GM19463 (cell line): ENCODE measurements at regions not wholly inside any gene's neighbourhood (a gene's known extent, or its start where the extent isn't known, plus 50 kb on each side); places are given as distances from the start of the nearest gene placed in this dataset.

Experiments
- ATAC-seq: cut with Tn5 transposase; IDR thresholded peaks from one replicate; pipeline ENCODE4 v1.9.1; 2021; ENCODE audit warnings: mild to moderate bottlenecking, moderate library complexity; ENCODE audit not compliant: unreplicated experiment

GRCh38 chr9:105142406-105143135 lies 101.9 kb upstream of the SLC44A1 start:
- no peak for ATAC-seq

GRCh38 chr9:105143136-105143430 lies 101.4 kb upstream of the SLC44A1 start:
- no peak for ATAC-seq

- ATAC-seq, result no peak
These were observed 100.4 kb upstream of the SLC44A1 start for GRCh38 chr9:105144076-105144475.

- ATAC-seq, result no peak
These were observed 99.6 kb upstream of the SLC44A1 start for GRCh38 chr9:105144841-105145240.

- ATAC-seq, result no peak
These were observed 97.8 kb upstream of the SLC44A1 start for GRCh38 chr9:105146677-105147076.

- ATAC-seq, result no peak
These were observed 97.2 kb upstream of the SLC44A1 start for GRCh38 chr9:105147110-105147871.

- no peak for ATAC-seq
These were observed 96.0 kb upstream of the SLC44A1 start for GRCh38 chr9:105148328-105149006.

GRCh38 chr9:105150991-105151685 lies 93.3 kb upstream of the SLC44A1 start:
- no peak for ATAC-seq

- ATAC-seq, result no peak
These were observed 92.8 kb upstream of the SLC44A1 start for GRCh38 chr9:105151686-105151995.

- no peak for ATAC-seq
These were observed 89.7 kb upstream of the SLC44A1 start for GRCh38 chr9:105154723-105155191.

- ATAC-seq, result peak; percentile 69
These were observed 87.3 kb upstream of the SLC44A1 start for GRCh38 chr9:105157171-105157583.

GRCh38 chr9:105158020-105158419 lies 86.4 kb upstream of the SLC44A1 start:
- ATAC-seq, result no peak

- ATAC-seq, result no peak
These were observed 85.6 kb upstream of the SLC44A1 start for GRCh38 chr9:105158898-105159297.

- ATAC-seq, result no peak
These were observed 75.6 kb upstream of the SLC44A1 start for GRCh38 chr9:105168870-105169319.

- ATAC-seq, result no peak
These were observed 73.4 kb upstream of the SLC44A1 start for GRCh38 chr9:105171076-105171475.

GRCh38 chr9:105171589-105171988 lies 72.9 kb upstream of the SLC44A1 start:
- no peak for ATAC-seq

GRCh38 chr9:105172436-105172835 lies 72.0 kb upstream of the SLC44A1 start:
- no peak for ATAC-seq

GRCh38 chr9:105173306-105173705 lies 71.1 kb upstream of the SLC44A1 start:
- ATAC-seq, result no peak

GRCh38 chr9:105173826-105174225 lies 70.6 kb upstream of the SLC44A1 start:
- no peak for ATAC-seq

GRCh38 chr9:105176194-105176593 lies 68.3 kb upstream of the SLC44A1 start:
- ATAC-seq, result no peak

GRCh38 chr9:105178076-105178475 lies 66.4 kb upstream of the SLC44A1 start:
- no peak for ATAC-seq
